ENCODE measurements at regions not wholly inside any gene's neighbourhood (a gene's known extent, or its start where the extent isn't known, plus 50 kb on each side); places are given as distances from the start of the nearest gene placed in this dataset.
"Not testable (repeated sequence)": the region's sequence is repeated elsewhere in the genome, so short reads cannot be mapped to it uniquely, and the experiment has no call there.

- intact Hi-C loops (cut with DNase I; ENCODE audit: low total_unique reads): no loop called here
- no peak for DNase-seq (ENCODE audit: low spot score in 2 of 2)
- no peak overlapping the region for H3K4me3 ChIP-seq (ENCODE audit: low read depth, poor library complexity, severe bottlenecking)
- TF ChIP-seq POLR2A (IDR thresholded peaks at IDR 0.05) (no peak), CTCF (IDR thresholded peaks at IDR 0.05) (no peak)
- 82 to 87% methylated on average over 2 of the region's 2 CpGs for WGBS, 2 donors
Observed at GRCh38 chr6:81594501-81594900, 158.0 kb downstream of the TENT5A start.

- no peak for DNase-seq (ENCODE audit: low spot score in 2 of 2)
- WGBS, 2 donors: 48 to 55% methylated on average over 5 of the region's 5 CpGs
- TF ChIP-seq CTCF (IDR thresholded peaks at IDR 0.05) (no peak), POLR2A (IDR thresholded peaks at IDR 0.05) (no peak)
- H3K4me3 ChIP-seq (ENCODE audit: low read depth, poor library complexity, severe bottlenecking): no peak overlapping the region
- intact Hi-C loops (cut with DNase I; ENCODE audit: low total_unique reads): no loop called here
Observed at GRCh38 chr6:81590314-81590691, 162.2 kb downstream of the TENT5A start.

GRCh38 chr6:81589465-81590313, 162.8 kb downstream of the TENT5A start:
- DNase-seq (ENCODE audit: low spot score in 2 of 2): no peak
- 52 to 67% methylated on average over 5 of the region's 5 CpGs for WGBS, 2 donors
- no peak overlapping the region for H3K4me3 ChIP-seq (ENCODE audit: low read depth, poor library complexity, severe bottlenecking)
- intact Hi-C loops (cut with DNase I; ENCODE audit: low total_unique reads): no loop called here
- no peak for TF ChIP-seq CTCF (IDR thresholded peaks at IDR 0.05)
- no peak for TF ChIP-seq POLR2A (IDR thresholded peaks at IDR 0.05)

- DNase-seq (ENCODE audit: low spot score in 2 of 2); intact Hi-C loops (cut with DNase I; ENCODE audit: low total_unique reads); H3K4me3 ChIP-seq (ENCODE audit: low read depth, poor library complexity, severe bottlenecking): not testable (repeated sequence)
- 86 to 88% methylated on average over 1 of the region's 1 CpG for WGBS, 2 donors
Observed at GRCh38 chr6:81585686-81586085, 166.8 kb downstream of the TENT5A start.

GRCh38 chr6:81584156-81584555, 168.3 kb downstream of the TENT5A start:
- H3K4me3 ChIP-seq (ENCODE audit: low read depth, poor library complexity, severe bottlenecking); DNase-seq (ENCODE audit: low spot score in 2 of 2); intact Hi-C loops (cut with DNase I; ENCODE audit: low total_unique reads): not testable (repeated sequence)
- 82 to 85% methylated on average over 2 of the region's 2 CpGs for WGBS, 2 donors

GRCh38 chr6:81575442-81575841, 177.0 kb downstream of the TENT5A start:
- H3K4me3 ChIP-seq (ENCODE audit: low read depth, poor library complexity, severe bottlenecking): no peak overlapping the region
- DNase-seq (ENCODE audit: low spot score in 2 of 2): no peak
- no peak for TF ChIP-seq POLR2A (IDR thresholded peaks at IDR 0.05)
- TF ChIP-seq CTCF (IDR thresholded peaks at IDR 0.05): no peak
- intact Hi-C loops (cut with DNase I; ENCODE audit: low total_unique reads): no loop called here

GRCh38 chr6:81572020-81572419, 180.5 kb downstream of the TENT5A start:
- no peak for DNase-seq (ENCODE audit: low spot score in 2 of 2)
- 49 to 53% methylated on average over 2 of the region's 2 CpGs for WGBS, 2 donors
- no peak overlapping the region for H3K4me3 ChIP-seq (ENCODE audit: low read depth, poor library complexity, severe bottlenecking)
- intact Hi-C loops (cut with DNase I; ENCODE audit: low total_unique reads): no loop called here
- TF ChIP-seq CTCF (IDR thresholded peaks at IDR 0.05): no peak
- TF ChIP-seq POLR2A (IDR thresholded peaks at IDR 0.05): no peak

Measured in lower leg skin (tissue), 4 donors.